ENCODE measurements at regions not wholly inside any gene's neighbourhood (a gene's known extent, or its start where the extent isn't known, plus 50 kb on each side); places are given as distances from the start of the nearest gene placed in this dataset.
A peak's percentile ranks its signal among the peaks of the same experiment; 100 is the strongest.

GRCh38 chr13:106263801-106264200 is 271.7 kb downstream of the EFNB2 start:
- intact Hi-C loops (cut with DNase I), result no loop called here
- ATAC-seq (no peak), DNase-seq (no peak)

GRCh38 chr13:106262886-106263285 is 272.6 kb downstream of the EFNB2 start:
- ATAC-seq, result no peak
- intact Hi-C loops (cut with DNase I), result no loop called here
- DNase-seq, result no peak

DNA sequence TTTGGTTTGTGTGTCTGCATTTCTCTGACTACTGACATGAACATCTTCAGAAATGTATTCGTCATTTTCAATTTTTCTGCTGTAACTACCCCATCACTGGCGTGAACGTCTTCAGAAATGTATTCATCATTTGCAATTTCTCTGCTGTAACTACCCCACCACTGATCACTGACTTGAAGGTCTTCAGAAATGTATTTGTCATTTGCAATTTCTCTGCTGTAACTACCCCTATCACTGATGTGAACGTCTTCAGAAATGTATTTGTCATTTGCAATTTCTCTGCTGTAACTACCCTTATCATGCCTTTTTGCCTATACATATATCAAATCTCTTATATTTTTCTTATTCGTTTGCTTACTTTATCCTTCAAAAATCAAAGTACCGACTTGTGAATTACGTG is 274.0 kb downstream of the EFNB2 start:
- no peak for DNase-seq
- no peak for ATAC-seq
- intact Hi-C loops (cut with DNase I), result no loop called here

DNA sequence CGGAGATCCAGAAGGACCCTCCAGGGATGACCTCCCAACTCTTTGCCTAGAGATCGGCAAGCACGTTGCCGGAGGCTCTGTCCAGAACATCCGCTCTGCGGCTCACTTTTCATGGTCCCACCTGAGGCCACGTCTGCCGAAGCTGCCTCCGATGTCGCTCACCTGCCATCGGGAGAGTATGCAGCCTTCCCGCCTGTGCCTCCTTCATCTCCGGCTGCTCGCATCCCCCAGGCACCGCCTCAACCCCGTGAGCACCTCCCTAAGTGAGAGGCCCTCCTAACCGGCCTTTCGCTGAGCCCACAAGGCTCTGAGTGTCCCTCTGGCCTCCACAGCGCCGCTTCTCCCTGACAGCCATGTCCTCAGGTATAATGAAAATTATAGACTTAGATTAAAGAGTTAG is 275.1 kb downstream of the EFNB2 start:
- intact Hi-C loops (cut with DNase I), result no loop called here
- ATAC-seq, result no peak
- no peak for DNase-seq

DNA sequence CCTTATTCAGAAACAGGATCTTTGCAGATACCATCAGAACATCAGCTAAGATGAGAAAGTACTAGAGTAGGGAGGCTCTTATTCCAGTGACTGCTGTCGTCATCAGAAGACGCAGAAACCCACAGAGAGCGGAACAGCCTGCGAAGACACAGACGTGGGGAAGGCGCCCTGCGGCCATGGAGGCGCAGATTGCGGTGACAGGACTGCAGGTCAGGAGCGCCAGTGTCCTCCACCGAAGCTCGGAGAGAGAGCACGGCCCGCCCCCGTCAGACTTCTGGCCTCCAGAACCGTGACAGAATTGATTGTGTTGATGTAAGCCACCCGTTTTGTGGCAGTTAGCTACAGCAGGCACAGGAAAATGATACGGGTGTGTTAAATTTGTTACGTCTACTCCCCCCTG is 275.5 kb downstream of the EFNB2 start:
- intact Hi-C loops (cut with DNase I), result no loop called here
- no peak for DNase-seq
- no peak for ATAC-seq

DNA sequence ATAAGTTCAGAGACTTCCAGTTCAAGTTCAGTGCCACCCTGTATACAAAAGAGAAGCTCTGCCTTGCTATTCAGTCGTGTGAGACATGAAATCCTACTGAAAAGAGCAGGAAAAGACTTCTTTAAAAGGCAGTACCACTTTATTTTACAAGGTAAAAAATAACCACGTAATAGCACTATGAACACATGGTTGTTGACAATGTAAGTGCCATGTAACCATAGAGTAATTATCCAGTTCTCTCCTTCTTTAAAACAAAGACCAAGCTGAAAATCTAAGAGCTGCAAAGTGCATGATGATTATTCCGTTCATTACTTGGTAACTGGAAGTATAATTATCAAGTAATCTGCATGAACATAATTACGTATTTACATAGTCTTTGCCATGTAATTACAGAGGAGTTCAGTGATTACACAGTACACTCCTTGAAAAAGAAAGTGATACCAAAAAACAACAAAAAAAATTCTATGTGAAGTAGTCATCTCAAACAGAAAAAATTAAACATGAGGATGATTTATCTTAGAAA is 288.7 kb downstream of the EFNB2 start:
- ATAC-seq, result no peak
- intact Hi-C loops (cut with DNase I), result no loop called here
- DNase-seq, result no peak

DNA sequence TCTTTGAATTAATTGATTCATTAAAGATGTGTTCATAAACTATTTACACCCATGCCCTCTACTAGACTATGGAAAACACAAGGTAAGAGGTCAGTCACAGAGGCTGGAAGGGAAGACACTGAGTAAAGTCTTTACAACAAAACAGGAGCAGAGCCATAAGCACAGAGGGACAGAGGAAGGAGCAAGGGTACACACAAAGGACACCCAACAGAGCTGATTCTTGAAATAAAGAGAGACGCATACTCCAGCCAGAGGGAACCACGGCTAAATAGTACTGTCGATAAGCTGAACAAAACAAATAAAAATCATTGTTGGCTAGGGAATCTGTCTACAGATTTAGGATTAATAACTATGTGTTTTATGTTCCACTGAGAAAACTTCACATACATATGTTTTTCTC is 289.2 kb downstream of the EFNB2 start:
- DNase-seq (no peak), ATAC-seq (no peak)
- intact Hi-C loops (cut with DNase I), result no loop called here

GRCh38 chr13:106243011-106243565 is 292.4 kb downstream of the EFNB2 start:
- ATAC-seq (no peak), DNase-seq (no peak)
- intact Hi-C loops (cut with DNase I), result no loop called here

DNA sequence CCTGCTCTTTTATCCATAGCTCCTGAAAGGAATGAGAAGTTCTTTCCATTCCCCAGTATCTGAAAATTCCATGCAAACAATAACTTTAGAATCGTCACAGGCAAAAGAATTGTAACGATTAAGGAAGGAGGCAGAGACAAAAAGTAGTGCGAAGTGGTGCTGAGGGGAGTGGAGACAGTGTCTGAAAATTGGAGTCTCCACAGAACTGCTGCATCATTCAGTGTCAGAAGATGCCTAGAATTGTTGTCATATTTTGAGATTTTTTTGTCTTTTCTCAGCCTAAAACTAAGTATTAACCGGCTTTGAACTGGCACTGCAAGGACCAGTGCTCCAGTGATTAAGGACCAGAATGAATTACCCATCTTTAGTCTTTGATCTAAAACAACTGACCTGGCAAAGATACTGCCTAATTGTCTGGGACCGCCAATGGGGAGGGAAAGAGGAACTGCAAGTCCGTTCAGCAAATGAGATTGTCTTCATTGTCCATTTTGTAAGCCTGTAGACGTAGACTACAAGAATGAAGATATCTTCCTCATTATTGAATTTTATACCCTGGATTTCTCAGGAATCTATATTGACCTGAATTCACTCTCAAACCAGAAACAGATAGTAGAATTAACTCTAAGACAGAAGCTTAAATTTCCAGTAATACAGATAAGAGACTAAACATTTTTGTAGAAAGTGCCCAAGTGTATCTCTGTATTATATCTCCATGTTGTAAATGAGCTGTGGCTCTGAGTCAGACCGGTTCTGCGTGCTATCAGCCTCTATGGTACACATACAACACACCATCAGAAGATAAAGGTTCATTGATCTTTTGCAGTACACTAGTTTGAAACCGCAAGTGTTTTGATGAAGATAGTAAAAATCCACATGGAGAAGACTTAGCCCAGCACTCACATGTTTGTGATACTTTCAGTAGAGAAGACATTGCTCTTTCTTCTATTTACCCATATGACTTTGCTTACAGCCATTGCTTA is 293.2 kb downstream of the EFNB2 start:
- no peak for ATAC-seq
- DNase-seq, result no peak
- intact Hi-C loops (cut with DNase I), result no loop called here

GRCh38 chr13:106238690-106239089 is 296.8 kb downstream of the EFNB2 start:
- intact Hi-C loops (cut with DNase I), result no loop called here
- no peak for ATAC-seq

DNA sequence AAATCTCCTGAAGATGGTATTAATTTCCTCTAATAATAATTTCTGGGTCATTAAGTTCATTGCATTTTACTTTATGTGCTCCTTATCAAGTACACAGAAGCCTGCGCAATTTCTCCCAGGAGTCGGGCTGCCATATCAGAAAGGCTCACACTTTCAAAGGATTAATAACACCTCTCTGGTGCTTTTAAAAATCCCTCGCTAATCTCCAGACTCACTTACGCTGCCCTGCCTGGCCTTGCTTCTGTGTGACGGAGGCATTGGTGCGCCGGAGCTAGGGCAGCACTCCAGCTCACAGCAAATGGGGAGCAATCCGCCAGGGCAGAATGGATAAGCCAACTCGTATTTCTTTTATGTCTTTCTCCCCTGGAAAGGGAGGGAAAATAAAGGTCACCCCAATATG is 300.8 kb downstream of the EFNB2 start:
- ATAC-seq (peak; percentile 43 to 82), DNase-seq (no peak)
- intact Hi-C loops (cut with DNase I), result no loop called here

More at GRCh38 chr13:106238690-106239089, 296.8 kb downstream of the EFNB2 start:
- no peak for DNase-seq

DNA sequence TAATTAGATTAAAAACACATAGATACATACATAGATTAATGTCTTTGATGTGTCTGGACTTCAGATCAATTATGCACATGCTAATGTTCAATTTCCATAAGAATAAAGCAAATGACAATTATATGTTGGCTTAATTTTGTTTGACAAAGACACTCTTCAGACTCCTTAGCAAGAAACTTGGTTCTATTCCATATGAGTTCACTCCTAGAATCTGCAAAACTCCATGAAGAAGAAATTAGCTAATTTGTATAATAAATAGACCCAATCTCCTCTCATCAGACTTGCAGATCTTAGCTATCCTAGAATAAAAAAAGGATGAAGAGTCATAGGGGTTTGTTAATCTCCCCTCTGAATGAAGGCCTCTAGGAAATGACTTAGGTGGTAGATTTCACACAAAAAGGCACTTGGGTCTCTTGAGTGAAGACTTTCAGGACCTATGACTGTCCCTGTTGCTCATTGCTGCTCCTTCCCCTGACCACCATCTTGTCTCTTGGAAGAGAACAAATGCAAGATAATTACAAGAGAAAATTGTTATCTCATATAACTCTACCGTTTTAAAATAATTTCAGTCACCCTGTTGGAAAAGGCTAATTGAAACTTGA is 302.2 kb downstream of the EFNB2 start:
- ATAC-seq, result no peak

GRCh38 chr13:106232681-106233080 is 302.8 kb downstream of the EFNB2 start:
- no peak for DNase-seq
- ATAC-seq, result peak in 1 of 2 donors; percentile 63
- intact Hi-C loops (cut with DNase I), result no loop called here

More for the DNA sequence above, 302.2 kb downstream of the EFNB2 start:
- intact Hi-C loops (cut with DNase I), result no loop called here
- no peak for DNase-seq

DNA sequence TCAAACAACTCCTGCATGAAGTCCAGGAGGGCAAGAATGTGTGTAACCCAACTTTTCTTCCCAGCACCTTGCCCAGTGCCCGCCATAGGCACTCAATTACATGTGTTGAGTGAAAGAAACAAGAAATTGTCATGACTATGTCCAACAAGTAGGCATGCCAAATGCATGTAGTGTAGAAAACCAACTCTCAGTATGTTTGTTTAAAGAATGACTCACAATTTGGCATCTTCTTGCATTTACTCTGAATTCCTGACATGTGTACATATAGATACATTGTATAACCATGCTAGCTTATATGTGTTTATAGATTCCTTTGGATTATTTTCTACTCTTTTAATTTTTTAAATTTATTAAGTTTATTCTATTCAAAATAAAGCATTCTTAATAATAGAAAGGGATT is 305.0 kb downstream of the EFNB2 start:
- intact Hi-C loops (cut with DNase I), result no loop called here
- ATAC-seq, result no peak
- DNase-seq, result no peak

- no peak for DNase-seq
- ATAC-seq, result no peak
- intact Hi-C loops (cut with DNase I), result no loop called here
Measured at GRCh38 chr13:106225126-106225525, 310.3 kb downstream of the EFNB2 start.

DNA sequence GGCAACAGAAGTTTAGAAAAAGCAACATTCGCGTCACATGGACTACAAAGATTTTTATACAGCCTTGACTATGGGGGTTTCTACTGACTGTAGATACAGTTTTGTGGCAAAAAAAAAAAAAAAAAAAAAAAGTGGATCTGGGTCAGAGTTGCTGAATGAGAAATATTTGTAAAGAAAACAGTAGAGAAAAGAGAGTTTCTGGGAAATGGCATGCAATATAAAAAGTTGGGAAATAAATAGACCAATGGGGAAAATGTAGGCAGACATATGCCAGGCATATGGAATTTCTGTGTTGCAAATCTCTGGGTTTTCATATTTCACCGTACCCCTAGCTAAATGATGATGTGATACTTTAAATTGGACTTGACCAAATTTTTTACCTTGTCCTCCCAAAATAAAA is 315.3 kb downstream of the EFNB2 start:
- ATAC-seq (no peak), DNase-seq (no peak)
- intact Hi-C loops (cut with DNase I), result no loop called here

- DNase-seq (no peak), ATAC-seq (no peak)
- intact Hi-C loops (cut with DNase I), result no loop called here
Measured at GRCh38 chr13:106213028-106213757, 322.3 kb downstream of the EFNB2 start.

DNA sequence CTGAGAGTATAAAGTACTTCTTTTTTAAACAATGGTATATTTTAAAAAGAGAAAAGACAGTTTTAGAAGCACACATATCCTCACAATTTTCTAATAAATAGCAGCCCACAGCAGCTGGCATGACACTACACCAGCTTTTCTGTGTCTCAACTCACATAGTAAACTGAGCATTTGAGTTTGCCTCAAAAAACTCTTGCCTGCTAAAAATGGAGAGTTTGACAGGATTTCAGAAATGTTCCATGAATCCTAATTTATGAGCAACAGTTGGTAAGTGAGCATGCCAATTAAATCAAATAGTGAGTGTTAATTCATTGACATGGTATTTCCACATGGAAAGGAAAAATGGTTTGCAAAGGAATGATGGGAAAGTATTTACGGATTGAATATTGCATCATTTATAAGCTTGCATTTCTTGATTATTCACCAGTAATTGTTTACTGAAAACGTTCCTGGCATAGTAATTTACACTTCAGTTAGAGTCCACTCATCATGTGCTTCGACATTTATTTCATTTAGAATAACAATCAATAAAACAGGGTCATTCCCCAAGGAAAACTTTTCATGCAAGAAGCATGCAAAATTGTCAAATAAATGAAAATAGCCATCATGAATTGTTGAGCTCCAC is 323.0 kb downstream of the EFNB2 start:
- no peak for ATAC-seq
- intact Hi-C loops (cut with DNase I), result no loop called here
- DNase-seq, result no peak

DNA sequence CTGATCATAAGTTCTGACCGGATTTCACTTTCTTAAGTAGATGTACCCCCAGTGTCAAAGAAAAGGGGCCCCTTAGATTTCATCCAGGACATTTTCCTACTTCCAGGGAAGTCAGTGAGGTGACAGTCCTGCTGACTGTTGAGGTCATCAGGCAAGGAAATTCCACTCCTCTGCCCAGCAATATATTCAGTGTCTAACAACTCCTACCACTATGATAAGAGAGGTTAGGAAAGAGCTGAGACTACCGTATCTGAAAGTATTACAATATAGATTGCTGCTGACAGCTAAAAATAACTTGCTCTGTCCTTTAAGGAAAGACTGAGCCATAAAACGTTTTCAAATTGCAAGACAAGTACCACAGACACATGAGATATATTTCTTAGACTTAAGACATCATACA is 325.1 kb downstream of the EFNB2 start:
- DNase-seq (no peak), ATAC-seq (no peak)
- intact Hi-C loops (cut with DNase I), result no loop called here

All from left cardiac atrium (tissue), 4 donors.